Esophagus muscularis mucosa (tissue), 4 donors: ENCODE measurements at regions not wholly inside any gene's neighbourhood (a gene's known extent, or its start where the extent isn't known, plus 50 kb on each side); places are given as distances from the start of the nearest gene placed in this dataset.

Experiments used
- CTCF ChIP-seq, 3 experiments: fragments of 200-600 bp in 2 of 3; fragments of 450-650 bp in 1 of 3; sonication (generic) in 2 of 3; IDR thresholded peaks; one replicate each; pipeline ENCODE4 v1.5.1; 2017 to 2019; ENCODE audit warnings: antibody characterized with exemption in 3 of 3, mild to moderate bottlenecking in 2 of 3, moderate library complexity in 1 of 3
- EP300 ChIP-seq: sonication (generic); formaldehyde crosslinking; IDR thresholded peaks from one replicate; pipeline ENCODE4 v1.6.1; 2017; ENCODE audit warnings: antibody characterized with exemption
- POLR2A ChIP-seq: fragments of 450-650 bp; IDR thresholded peaks from one replicate; pipeline ENCODE4 v1.6.1; 2017; ENCODE audit warnings: antibody characterized with exemption, moderate library complexity, mild to moderate bottlenecking, low read depth
- POLR2AphosphoS5 ChIP-seq, 2 donors: sonication (generic); formaldehyde crosslinking; IDR thresholded peaks; one replicate each; pipeline ENCODE4 v1.6.1; 2017; ENCODE audit warnings: antibody characterized with exemption in 2 of 2

- TF ChIP-seq CTCF (IDR thresholded peaks at IDR 0.05) (no peak), POLR2A (no peak), POLR2AphosphoS5 (IDR thresholded peaks at IDR 0.05) (no peak), EP300 (no peak)
Observed at GRCh38 chr5:104840284-104840683, 1277.7 kb upstream of the NUDT12 start.
